ENCODE measurements at regions not wholly inside any gene's neighbourhood (a gene's known extent, or its start where the extent isn't known, plus 50 kb on each side); places are given as distances from the start of the nearest gene placed in this dataset.

DNA sequence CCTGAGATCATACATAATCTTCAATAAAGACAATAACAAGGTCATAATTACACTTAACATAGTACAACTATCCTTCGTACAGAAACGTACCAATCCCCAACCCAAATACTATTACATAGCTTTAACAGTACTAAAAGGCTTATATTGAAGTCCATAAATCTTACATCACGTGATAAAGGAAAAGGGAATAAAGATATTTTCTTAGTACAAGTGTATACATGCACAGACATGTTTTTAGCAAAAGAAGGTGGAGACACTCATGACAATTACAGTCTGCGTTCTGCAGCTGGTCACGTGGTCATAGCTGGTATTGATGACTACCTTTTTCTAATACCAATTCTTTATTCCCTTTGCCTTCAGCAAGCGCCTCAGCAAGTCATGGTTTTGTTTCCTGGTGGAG is 464.5 kb upstream of the SLITRK5 start:
- TF ChIP-seq, protein P1, sequence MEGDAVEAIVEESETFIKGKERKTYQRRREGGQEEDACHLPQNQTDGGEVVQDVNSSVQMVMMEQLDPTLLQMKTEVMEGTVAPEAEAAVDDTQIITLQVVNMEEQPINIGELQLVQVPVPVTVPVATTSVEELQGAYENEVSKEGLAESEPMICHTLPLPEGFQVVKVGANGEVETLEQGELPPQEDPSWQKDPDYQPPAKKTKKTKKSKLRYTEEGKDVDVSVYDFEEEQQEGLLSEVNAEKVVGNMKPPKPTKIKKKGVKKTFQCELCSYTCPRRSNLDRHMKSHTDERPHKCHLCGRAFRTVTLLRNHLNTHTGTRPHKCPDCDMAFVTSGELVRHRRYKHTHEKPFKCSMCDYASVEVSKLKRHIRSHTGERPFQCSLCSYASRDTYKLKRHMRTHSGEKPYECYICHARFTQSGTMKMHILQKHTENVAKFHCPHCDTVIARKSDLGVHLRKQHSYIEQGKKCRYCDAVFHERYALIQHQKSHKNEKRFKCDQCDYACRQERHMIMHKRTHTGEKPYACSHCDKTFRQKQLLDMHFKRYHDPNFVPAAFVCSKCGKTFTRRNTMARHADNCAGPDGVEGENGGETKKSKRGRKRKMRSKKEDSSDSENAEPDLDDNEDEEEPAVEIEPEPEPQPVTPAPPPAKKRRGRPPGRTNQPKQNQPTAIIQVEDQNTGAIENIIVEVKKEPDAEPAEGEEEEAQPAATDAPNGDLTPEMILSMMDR (IDR thresholded peaks at IDR 0.05; ENCODE audit: low read depth, low read length): no peak
- TF ChIP-seq POLR2A (IDR thresholded peaks at IDR 0.05; ENCODE audit: extremely low read depth, insufficient read length): no peak
- TF ChIP-seq, protein P2, sequence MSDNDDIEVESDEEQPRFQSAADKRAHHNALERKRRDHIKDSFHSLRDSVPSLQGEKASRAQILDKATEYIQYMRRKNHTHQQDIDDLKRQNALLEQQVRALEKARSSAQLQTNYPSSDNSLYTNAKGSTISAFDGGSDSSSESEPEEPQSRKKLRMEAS (IDR thresholded peaks at IDR 0.05; ENCODE audit: low read depth, low read length): no peak
